Breast epithelium (tissue), 3 donors: ENCODE measurements at regions not wholly inside any gene's neighbourhood (a gene's known extent, or its start where the extent isn't known, plus 50 kb on each side); places are given as distances from the start of the nearest gene placed in this dataset.

Experiments
- CTCF ChIP-seq, 3 donors: fragments of 450-650 bp; IDR thresholded peaks; one replicate each; pipeline ENCODE4 v1.5.1; 2016 to 2017; ENCODE audit warnings: antibody characterized with exemption in 3 of 3, mild to moderate bottlenecking in 3 of 3, moderate library complexity in 3 of 3
- POLR2A ChIP-seq: fragments of 450-650 bp; IDR thresholded peaks from one replicate; pipeline ENCODE4 v1.6.1; 2016; ENCODE audit warnings: antibody characterized with exemption, mild to moderate bottlenecking, moderate library complexity
- POLR2AphosphoS5 ChIP-seq, 3 donors: sonication (generic); formaldehyde crosslinking; IDR thresholded peaks; one replicate each; pipeline ENCODE4 v1.6.1; 2017; ENCODE audit warnings: antibody characterized with exemption in 3 of 3

GRCh38 chr1:232139444-232139843, 490.5 kb downstream of the SIPA1L2 start:
- no peak for TF ChIP-seq CTCF (IDR thresholded peaks at IDR 0.05)
- no peak for TF ChIP-seq POLR2AphosphoS5 (IDR thresholded peaks at IDR 0.05)
- TF ChIP-seq POLR2A: no peak
